Kidney (tissue), 13 donors: ENCODE measurements at regions not wholly inside any gene's neighbourhood (a gene's known extent, or its start where the extent isn't known, plus 50 kb on each side); places are given as distances from the start of the nearest gene placed in this dataset.

Experiments used
- DNase-seq, 5 donors: peaks; one replicate each; pipeline ENCODE4 v3.0.0-alpha.2; 2013 to 2020
- FAIRE-seq: peaks from 2 replicates; lab custom pipeline; 2012; peaks lifted over from hg19 to GRCh38; lab: Jason Lieb, UNC
- H3K27ac ChIP-seq, 2 donors: one replicate each; pipeline ENCODE4 v1.7.0; 2013; ENCODE audit warnings: low read depth in 2 of 2, low read length in 2 of 2, inconsistent platforms in 1 of 2
- H3K27me3 ChIP-seq: one replicate; pipeline ENCODE4 v1.7.1; 2013; ENCODE audit warnings: low read length, inconsistent platforms; ENCODE audit not compliant: control insufficient read depth, insufficient read depth
- H3K36me3 ChIP-seq, 3 donors: one replicate each; pipeline versions ENCODE4 v1.7.0 to v1.7.1; 2013; ENCODE audit warnings: low read length in 3 of 3, control low read depth in 1 of 3, inconsistent platforms in 1 of 3; ENCODE audit not compliant: insufficient read depth in 3 of 3, control insufficient read depth in 2 of 3
- H3K4me1 ChIP-seq, 3 donors: one replicate each; pipeline versions ENCODE4 v1.7.0 to v1.7.1; 2013; ENCODE audit warnings: low read length in 3 of 3, inconsistent platforms in 1 of 3, low read depth in 1 of 3; ENCODE audit not compliant: control insufficient read depth in 2 of 3, insufficient read depth in 2 of 3
- H3K4me3 ChIP-seq, 3 donors: one replicate each; pipeline versions ENCODE4 v1.7.0 to v1.8.1; 2013; ENCODE audit warnings: low read length in 3 of 3, control low read depth in 1 of 3, inconsistent platforms in 1 of 3
- H3K9ac ChIP-seq, 3 donors: one replicate each; pipeline versions ENCODE4 v1.7.0 to v1.7.1; 2013; ENCODE audit warnings: low read length in 3 of 3, control low read depth in 1 of 3, inconsistent platforms in 1 of 3
- H3K9me3 ChIP-seq, 3 donors: one replicate each; pipeline versions ENCODE4 v1.7.0 to v1.7.1; 2013; ENCODE audit warnings: low read length in 3 of 3, control low read depth in 1 of 3, inconsistent platforms in 1 of 3; ENCODE audit not compliant: control insufficient read depth in 2 of 3, insufficient read depth in 1 of 3
- intact Hi-C: fragments of 100-400 bp; cut with DNase I; formaldehyde crosslinking; loops from one replicate; pipeline ENCODE4 v1.11.1; 2022
- TF ChIP-seq, protein P1 (sequence below): IDR thresholded peaks from 3 replicates; pipeline ENCODE4 v1.5.1; 2012; ENCODE audit warnings: mild to moderate bottlenecking, moderate library complexity, borderline replicate concordance; ENCODE audit not compliant: insufficient read depth; ENCODE audit errors: extremely low read depth
- donor health status: control.
- donor health status: control.
- donor health status: control.
- donor health status: control.
- donor health status: control.
- donor health status: DM: yes; HTN: yes; CAD: no.
- donor health status: Normal renal cell carcinoma (clear cell type).

DNA sequence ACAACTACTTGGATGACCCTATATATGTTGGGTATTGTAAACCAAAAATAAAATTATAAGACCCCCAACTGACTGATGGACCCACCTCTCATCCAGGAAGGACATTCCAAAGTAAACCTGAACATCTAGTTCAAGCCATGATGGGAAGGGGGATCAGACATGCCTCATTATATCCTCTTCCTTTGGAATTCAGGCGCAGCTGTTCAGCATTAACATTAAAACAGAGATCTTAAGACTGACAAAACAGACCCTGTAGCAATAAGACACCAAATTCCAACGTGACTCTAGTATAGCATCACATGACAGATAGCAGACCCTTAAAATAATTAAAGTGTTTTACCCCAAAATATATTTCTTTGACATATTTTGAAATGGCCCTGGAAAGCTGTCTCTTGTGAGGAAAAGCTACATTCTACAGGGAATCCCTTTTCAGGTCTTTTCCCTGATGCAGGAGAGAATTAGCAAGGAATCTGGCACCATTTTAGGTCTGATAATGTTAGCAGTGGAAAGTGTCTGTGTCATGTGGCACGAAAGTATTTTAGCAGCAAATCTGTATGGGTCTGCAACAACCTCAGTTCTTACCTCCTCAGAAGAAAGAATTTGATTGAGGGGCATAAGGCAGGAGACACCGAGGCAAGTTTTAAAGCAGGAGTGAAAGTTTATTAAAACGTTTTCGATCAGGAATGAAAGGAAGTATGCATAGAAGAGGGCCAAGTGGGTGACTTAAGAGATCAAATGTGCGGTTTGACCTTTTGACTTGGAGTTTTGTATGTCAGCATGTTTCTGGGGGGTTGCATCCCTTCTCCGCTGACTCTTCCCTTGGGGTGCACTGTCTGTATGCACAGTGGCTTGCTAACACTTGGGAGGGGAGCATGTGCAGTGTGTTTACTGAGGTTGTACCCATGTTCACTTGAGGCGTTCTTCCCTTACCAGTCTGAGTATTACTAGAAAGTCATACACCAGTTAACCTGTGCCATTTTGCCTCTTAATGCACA, 236.6 kb upstream of the PPP1R3A start:
- no peaks in the 10 kb centered on the region for H3K4me1 ChIP-seq
- TF ChIP-seq, protein P1, sequence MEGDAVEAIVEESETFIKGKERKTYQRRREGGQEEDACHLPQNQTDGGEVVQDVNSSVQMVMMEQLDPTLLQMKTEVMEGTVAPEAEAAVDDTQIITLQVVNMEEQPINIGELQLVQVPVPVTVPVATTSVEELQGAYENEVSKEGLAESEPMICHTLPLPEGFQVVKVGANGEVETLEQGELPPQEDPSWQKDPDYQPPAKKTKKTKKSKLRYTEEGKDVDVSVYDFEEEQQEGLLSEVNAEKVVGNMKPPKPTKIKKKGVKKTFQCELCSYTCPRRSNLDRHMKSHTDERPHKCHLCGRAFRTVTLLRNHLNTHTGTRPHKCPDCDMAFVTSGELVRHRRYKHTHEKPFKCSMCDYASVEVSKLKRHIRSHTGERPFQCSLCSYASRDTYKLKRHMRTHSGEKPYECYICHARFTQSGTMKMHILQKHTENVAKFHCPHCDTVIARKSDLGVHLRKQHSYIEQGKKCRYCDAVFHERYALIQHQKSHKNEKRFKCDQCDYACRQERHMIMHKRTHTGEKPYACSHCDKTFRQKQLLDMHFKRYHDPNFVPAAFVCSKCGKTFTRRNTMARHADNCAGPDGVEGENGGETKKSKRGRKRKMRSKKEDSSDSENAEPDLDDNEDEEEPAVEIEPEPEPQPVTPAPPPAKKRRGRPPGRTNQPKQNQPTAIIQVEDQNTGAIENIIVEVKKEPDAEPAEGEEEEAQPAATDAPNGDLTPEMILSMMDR, result no peak
- DNase-seq, result no peak
- no peak overlapping the region for H3K9ac ChIP-seq
- H3K9me3 ChIP-seq, result no peaks in the 10 kb centered on the region
- H3K27me3 ChIP-seq, result no peaks in the 10 kb centered on the region
- H3K27ac ChIP-seq, result no peak overlapping the region
- no peaks in the 10 kb centered on the region for H3K36me3 ChIP-seq
- no peak overlapping the region for H3K4me3 ChIP-seq
- intact Hi-C loops, result no loop called here
- no peak for FAIRE-seq

- intact Hi-C loops, result no loop called here
- H3K9ac ChIP-seq, result no peak overlapping the region
- no peaks in the 10 kb centered on the region for H3K27me3 ChIP-seq
- TF ChIP-seq, protein P1, result no peak
- no peaks in the 10 kb centered on the region for H3K9me3 ChIP-seq
- DNase-seq (no peak), FAIRE-seq (no peak)
- H3K27ac ChIP-seq, result no peak overlapping the region
- H3K4me1 ChIP-seq, result no peaks in the 10 kb centered on the region
- no peak overlapping the region for H3K4me3 ChIP-seq
- no peaks in the 10 kb centered on the region for H3K36me3 ChIP-seq
These were observed 234.9 kb upstream of the PPP1R3A start for GRCh38 chr7:114153700-114154099.

GRCh38 chr7:114152314-114152938, 233.6 kb upstream of the PPP1R3A start:
- FAIRE-seq (no peak), DNase-seq (no peak)
- Histone ChIP-seq H3K9ac (no peak overlapping the region), H3K4me1 (no peaks in the 10 kb centered on the region), H3K27ac (no peak overlapping the region), H3K27me3 (no peaks in the 10 kb centered on the region), H3K4me3 (no peak overlapping the region), H3K9me3 (no peaks in the 10 kb centered on the region), H3K36me3 (no peaks in the 10 kb centered on the region)
- intact Hi-C loops, result no loop called here
- TF ChIP-seq, protein P1, result no peak
